CD14-positive monocyte (primary cell): ENCODE measurements at regions not wholly inside any gene's neighbourhood (a gene's known extent, or its start where the extent isn't known, plus 50 kb on each side); places are given as distances from the start of the nearest gene placed in this dataset.

Experiments used
- DNase-seq, 3 donors: peaks; one replicate each; pipeline ENCODE4 v3.0.0-alpha.2; 2011 to 2022
- H2AFZ ChIP-seq: 2 replicates; pipeline ENCODE4 v1.6.0; 2012; ENCODE audit warnings: mild to moderate bottlenecking, low read depth, low read length, inconsistent platforms; ENCODE audit not compliant: insufficient read depth, poor library complexity, severe bottlenecking
- H3K27ac ChIP-seq, 2 donors: 1 replicate in 1 of 2; 2 replicates in 1 of 2; pipeline ENCODE4 v1.5.1; 2012 to 2013; ENCODE audit warnings: low read length in 2 of 2, control low read depth in 1 of 2, inconsistent platforms in 1 of 2, low read depth in 1 of 2, mild to moderate bottlenecking in 1 of 2
- H3K27me3 ChIP-seq, 2 donors: one replicate each; pipeline versions ENCODE4 v1.6.0 to v1.6.1; 2011 to 2013; ENCODE audit warnings: low read length in 2 of 2; ENCODE audit not compliant: control insufficient read depth in 2 of 2, insufficient read depth in 2 of 2
- H3K36me3 ChIP-seq, 2 donors: replicated peaks in 1 of 2; 1 replicate in 1 of 2; 2 replicates in 1 of 2; pipeline versions ENCODE4 v1.5.1 to v1.6.1; 2012 to 2013; ENCODE audit warnings: low read length in 2 of 2, control low read depth in 1 of 2, inconsistent platforms in 1 of 2, mild to moderate bottlenecking in 1 of 2; ENCODE audit not compliant: insufficient read depth in 2 of 2, control insufficient read depth in 1 of 2
- H3K4me1 ChIP-seq, 2 donors: 1 replicate in 1 of 2; 2 replicates in 1 of 2; pipeline versions ENCODE4 v1.5.1 to v1.6.1; 2012 to 2013; ENCODE audit warnings: low read length in 2 of 2, control low read depth in 1 of 2, inconsistent platforms in 1 of 2, mild to moderate bottlenecking in 1 of 2, moderate library complexity in 1 of 2; ENCODE audit not compliant: insufficient read depth in 2 of 2, control insufficient read depth in 1 of 2
- H3K4me2 ChIP-seq: replicated peaks from 2 replicates; pipeline ENCODE3; 2012; ENCODE audit warnings: low read length, moderate library complexity, mild to moderate bottlenecking; ENCODE audit not compliant: poor library complexity, severe bottlenecking; ENCODE audit errors: extremely low read depth
- H3K4me3 ChIP-seq, 3 experiments: fragments of 200-600 bp in 1 of 3; sonication (generic) in 1 of 3; replicated peaks in 1 of 3; 1 replicate in 2 of 3; 2 replicates in 1 of 3; pipeline ENCODE4 v1.5.1; 2011 to 2013; ENCODE audit warnings: low read length in 3 of 3, mild to moderate bottlenecking in 3 of 3, control low read depth in 2 of 3, low read depth in 2 of 3, inconsistent platforms in 1 of 3, moderate library complexity in 1 of 3
- H3K79me2 ChIP-seq: 2 replicates; pipeline ENCODE4 v1.6.0; 2012; ENCODE audit warnings: mild to moderate bottlenecking, control low read depth, inconsistent platforms, low read length, moderate library complexity; ENCODE audit not compliant: insufficient read depth
- H3K9ac ChIP-seq: 2 replicates; pipeline ENCODE4 v1.6.0; 2017; ENCODE audit warnings: low read length, mild to moderate bottlenecking; ENCODE audit not compliant: insufficient read depth, poor library complexity, severe bottlenecking
- H3K9me3 ChIP-seq, 2 donors: replicated peaks in 1 of 2; 1 replicate in 1 of 2; 2 replicates in 1 of 2; pipeline versions ENCODE4 v1.5.1 to v1.6.1; 2012 to 2013; ENCODE audit warnings: low read length in 2 of 2, control low read depth in 1 of 2; ENCODE audit not compliant: control insufficient read depth in 1 of 2, insufficient read depth in 1 of 2
- H4K20me1 ChIP-seq: 2 replicates; pipeline ENCODE4 v1.6.0; 2012; ENCODE audit warnings: mild to moderate bottlenecking, low read length, control low read depth, moderate library complexity; ENCODE audit not compliant: insufficient read depth
- H3K27ac Mint-ChIP-seq, 7 donors: one replicate each; pipeline ENCODE4 v1.8.0; 2020; ENCODE audit warnings: mild to moderate bottlenecking in 7 of 7, mixed read lengths in 7 of 7, moderate library complexity in 6 of 7, inconsistent platforms in 2 of 7
- H3K27me3 Mint-ChIP-seq, 3 donors: one replicate each; pipeline ENCODE4 v1.8.0; 2021 to 2022; ENCODE audit warnings: low read depth in 3 of 3, mild to moderate bottlenecking in 3 of 3, mixed read lengths in 3 of 3, moderate library complexity in 3 of 3, inconsistent platforms in 1 of 3
- H3K36me3 Mint-ChIP-seq, 2 donors: one replicate each; pipeline ENCODE4 v1.8.0; 2020; ENCODE audit warnings: mixed read lengths in 2 of 2, inconsistent platforms in 1 of 2, mild to moderate bottlenecking in 1 of 2
- H3K4me1 Mint-ChIP-seq: one replicate; pipeline ENCODE4 v1.8.0; 2020; ENCODE audit warnings: mild to moderate bottlenecking, mixed read lengths
- H3K4me3 Mint-ChIP-seq, 2 donors: one replicate each; pipeline ENCODE4 v1.8.0; 2020; ENCODE audit warnings: mild to moderate bottlenecking in 2 of 2, mixed read lengths in 2 of 2, moderate library complexity in 1 of 2
- H3K9me3 Mint-ChIP-seq, 7 donors: one replicate each; pipeline ENCODE4 v1.8.0; 2020 to 2022; ENCODE audit warnings: mixed read lengths in 7 of 7, mild to moderate bottlenecking in 6 of 7, moderate library complexity in 6 of 7, inconsistent platforms in 2 of 7
- CTCF ChIP-seq: fragments of 200-600 bp; IDR thresholded peaks from one replicate; pipeline ENCODE4 v1.8.0; 2022; ENCODE audit warnings: antibody characterized with exemption, mild to moderate bottlenecking
- WGBS: methylation state at CpG from one replicate; pipeline ENCODE4 v1.1.5; 2013; ENCODE audit warnings: missing lambda C conversion rate; ENCODE audit not compliant: insufficient coverage; 5-methylcytosine and 5-hydroxymethylcytosine counted together
- intact Hi-C, 2 donors: fragments of 100-400 bp; cut with micrococcal nuclease; formaldehyde crosslinking; loops; one replicate each; pipeline versions ENCODE4 v1.15.0 to v1.15.1; 2023

DNA sequence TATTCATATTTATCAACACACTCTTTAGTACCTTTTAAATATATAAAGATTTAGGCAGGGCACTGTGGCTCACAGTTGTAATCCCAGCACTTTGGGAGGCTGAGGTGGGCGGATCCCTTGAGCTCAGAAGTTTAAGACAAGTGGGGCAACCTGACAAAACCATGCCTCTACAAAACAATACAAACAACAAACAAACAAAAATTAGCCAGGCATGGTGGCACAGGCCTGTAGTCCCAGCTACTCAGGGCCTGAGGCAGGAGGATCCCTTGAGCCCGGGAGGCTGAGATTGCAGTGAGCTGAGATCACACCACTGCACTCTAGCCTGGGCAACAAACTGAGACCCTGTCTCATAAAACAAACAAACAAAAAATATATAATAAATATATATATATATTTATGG, 1748.3 kb upstream of the PCDH20 start:
- H3K36me3 Mint-ChIP-seq, result no peaks in the 10 kb centered on the region
- Histone ChIP-seq H3K27me3 (no peaks in the 10 kb centered on the region), H3K4me1 (no peaks in the 10 kb centered on the region), H4K20me1 (no peaks in the 10 kb centered on the region), H3K36me3 (no peaks in the 10 kb centered on the region), H3K27ac (no peak overlapping the region), H3K9ac (no peak overlapping the region), H3K4me2 (no peak overlapping the region), H3K79me2 (no peaks in the 10 kb centered on the region), H2AFZ (no peak overlapping the region), H3K4me3 (no peak overlapping the region), H3K9me3 (no peaks in the 10 kb centered on the region)
- no peaks in the 10 kb centered on the region for H3K27me3 Mint-ChIP-seq
- H3K4me1 Mint-ChIP-seq, result no peaks in the 10 kb centered on the region
- H3K27ac Mint-ChIP-seq, result no peak overlapping the region
- no peak for TF ChIP-seq CTCF
- intact Hi-C loops, result no loop called here
- no peak for DNase-seq
- no peak overlapping the region for H3K4me3 Mint-ChIP-seq
- H3K9me3 Mint-ChIP-seq, result peaks cover 0 to 3% (median 2%) of the 10 kb centered on the region in 7 donors
- WGBS, result 80% methylated on average over 1 of the region's 2 CpGs

DNA sequence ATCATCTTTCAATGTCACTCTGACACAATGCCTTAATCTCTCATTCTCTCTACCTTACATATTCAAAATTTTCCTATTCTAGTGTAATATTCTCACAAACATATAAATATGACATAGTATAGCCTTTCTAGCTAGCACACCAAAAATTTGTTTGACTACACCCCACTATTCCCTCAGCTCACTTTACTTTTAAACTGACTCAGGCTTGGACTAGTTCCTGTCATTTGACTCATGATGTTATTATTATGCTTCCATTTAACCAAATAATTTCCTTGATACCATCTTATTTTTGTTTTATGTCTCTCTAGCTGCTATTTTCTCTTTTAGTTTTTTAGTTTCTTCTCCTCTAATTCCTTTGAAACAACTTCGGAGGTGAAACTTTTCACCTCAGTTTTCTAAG, 1745.6 kb upstream of the PCDH20 start:
- Mint-ChIP-seq H3K27me3 (peaks cover 0 to 2% (median 0%) of the 10 kb centered on the region in 3 donors), H3K4me3 (no peak overlapping the region), H3K9me3 (peaks cover 0 to 5% (median 2%) of the 10 kb centered on the region in 7 donors), H3K27ac (no peak overlapping the region), H3K36me3 (no peaks in the 10 kb centered on the region), H3K4me1 (no peaks in the 10 kb centered on the region)
- DNase-seq, result no peak
- Histone ChIP-seq H3K27ac (no peak overlapping the region), H3K79me2 (no peaks in the 10 kb centered on the region), H3K27me3 (no peaks in the 10 kb centered on the region), H3K4me1 (no peaks in the 10 kb centered on the region), H2AFZ (no peak overlapping the region), H3K4me3 (no peak overlapping the region), H3K4me2 (no peak overlapping the region), H4K20me1 (no peaks in the 10 kb centered on the region), H3K9ac (no peak overlapping the region), H3K36me3 (no peaks in the 10 kb centered on the region), H3K9me3 (no peaks in the 10 kb centered on the region)
- intact Hi-C loops, result no loop called here
- no CpG with 5 or more reads among the region's 1 CpG for WGBS
- no peak for TF ChIP-seq CTCF
